Right lobe of liver (tissue), 6 donors: ENCODE measurements at regions not wholly inside any gene's neighbourhood (a gene's known extent, or its start where the extent isn't known, plus 50 kb on each side); places are given as distances from the start of the nearest gene placed in this dataset.

Source experiments
- ATAC-seq, 4 donors: fragments of 200-7000 bp; cut with Tn5 transposase; one replicate each; pipeline ENCODE4 v1.9.1; 2020; ENCODE audit warnings: mild to moderate bottlenecking in 4 of 4, moderate library complexity in 4 of 4
- DNase-seq, 3 donors: peaks; one replicate each; pipeline ENCODE4 v3.0.0-alpha.2; 2020
- H3K27ac ChIP-seq, 3 donors: fragments of 200-600 bp; one replicate each; pipeline ENCODE4 v1.8.0; 2022
- H3K27me3 ChIP-seq, 2 donors: fragments of 200-600 bp; one replicate each; pipeline ENCODE4 v1.8.0; 2022
- H3K36me3 ChIP-seq, 4 donors: fragments of 200-600 bp; sonication (generic) in 1 of 4; one replicate each; pipeline versions ENCODE4 v1.5.1 to v1.8.0; 2017 to 2022; ENCODE audit warnings: control low read depth in 1 of 4
- H3K4me1 ChIP-seq, 4 donors: fragments of 200-600 bp; sonication (generic) in 1 of 4; one replicate each; pipeline versions ENCODE4 v1.5.1 to v1.8.0; 2017 to 2022; ENCODE audit warnings: control low read depth in 1 of 4
- H3K4me3 ChIP-seq, 3 donors: fragments of 200-600 bp; one replicate each; pipeline ENCODE4 v1.8.0; 2022
- H3K9me3 ChIP-seq, 4 donors: fragments of 200-600 bp; sonication (generic) in 1 of 4; one replicate each; pipeline versions ENCODE4 v1.5.1 to v1.8.0; 2017 to 2022; ENCODE audit warnings: control low read depth in 1 of 4
- CTCF ChIP-seq, 4 donors: fragments of 200-600 bp in 3 of 4; fragments of 450-650 bp in 1 of 4; IDR thresholded peaks; one replicate each; pipeline versions ENCODE4 v1.5.1 to v1.8.0; 2016 to 2022; ENCODE audit warnings: antibody characterized with exemption in 4 of 4, mild to moderate bottlenecking in 2 of 4
- POLR2A ChIP-seq: fragments of 450-650 bp; IDR thresholded peaks from one replicate; pipeline ENCODE4 v1.6.1; 2017; ENCODE audit warnings: antibody characterized with exemption, mild to moderate bottlenecking
- WGBS: methylation state at CpG from one replicate; pipeline ENCODE4 v1.1.6; 2018; ENCODE audit warnings: low coverage, low lambda C conversion rate; ENCODE audit not compliant: insufficient coverage; ENCODE audit errors: missing lambda C conversion rate; 5-methylcytosine and 5-hydroxymethylcytosine counted together
- intact Hi-C, 2 donors: fragments of 100-400 bp; cut with DNase I; formaldehyde crosslinking; loops; one replicate each; pipeline versions ENCODE4 v1.11.2 to v1.14.1; 2022
- donor health status: DM: no; HTN: yes; CAD: no.
- donor health status: DM: no; HTN: no; CAD: no.
- donor health status: DM: no; HTN: no; CAD: no.
- donor health status: DM: no; HTN: yes; CAD: no.
- donor health status: DM: no; HTN: yes; CAD: no.

DNA sequence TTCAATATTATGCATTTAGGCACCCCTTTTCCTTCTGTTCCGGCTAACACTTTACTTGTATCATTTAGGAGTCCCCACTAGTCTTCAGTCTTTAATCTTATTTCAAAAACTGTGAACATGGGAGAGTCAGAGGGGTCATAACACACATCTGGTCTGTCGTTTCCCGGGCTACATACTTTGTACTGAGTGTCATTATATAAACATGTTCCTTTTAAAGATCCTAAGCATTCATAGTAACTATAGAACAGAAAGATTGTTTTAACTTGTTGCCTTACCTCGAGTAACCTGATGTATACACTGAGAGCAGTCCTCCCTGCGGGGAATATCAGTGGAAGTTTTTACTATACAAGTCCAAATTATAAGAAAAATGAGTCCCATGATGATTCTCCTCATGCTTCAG is 78.2 kb upstream of the VEPH1 start:
- H3K4me3 ChIP-seq, result no peak overlapping the region
- intact Hi-C loops, result no loop called here
- H3K27me3 ChIP-seq, result no peaks in the 10 kb centered on the region
- 59% methylated on average over 5 of the region's 5 CpGs for WGBS
- ATAC-seq, result no peak
- no peak overlapping the region for H3K27ac ChIP-seq
- no peaks in the 10 kb centered on the region for H3K36me3 ChIP-seq
- no peaks in the 10 kb centered on the region for H3K9me3 ChIP-seq
- no peaks in the 10 kb centered on the region for H3K4me1 ChIP-seq
- DNase-seq, result no peak
- TF ChIP-seq CTCF (IDR thresholded peaks at IDR 0.05), result no peak
- no peak for TF ChIP-seq POLR2A

- H3K9me3 ChIP-seq, result no peaks in the 10 kb centered on the region
- no peaks in the 10 kb centered on the region for H3K4me1 ChIP-seq
- H3K36me3 ChIP-seq, result no peaks in the 10 kb centered on the region
- intact Hi-C loops, result no loop called here
- TF ChIP-seq CTCF (IDR thresholded peaks at IDR 0.05) (no peak), POLR2A (no peak)
- no peak overlapping the region for H3K27ac ChIP-seq
- no peak for DNase-seq
- 55% methylated on average over 3 of the region's 3 CpGs for WGBS
- no peak overlapping the region for H3K4me3 ChIP-seq
- no peak for ATAC-seq
- H3K27me3 ChIP-seq, result no peaks in the 10 kb centered on the region
Observed at GRCh38 chr3:157578181-157578580, 75.0 kb upstream of the VEPH1 start.

DNA sequence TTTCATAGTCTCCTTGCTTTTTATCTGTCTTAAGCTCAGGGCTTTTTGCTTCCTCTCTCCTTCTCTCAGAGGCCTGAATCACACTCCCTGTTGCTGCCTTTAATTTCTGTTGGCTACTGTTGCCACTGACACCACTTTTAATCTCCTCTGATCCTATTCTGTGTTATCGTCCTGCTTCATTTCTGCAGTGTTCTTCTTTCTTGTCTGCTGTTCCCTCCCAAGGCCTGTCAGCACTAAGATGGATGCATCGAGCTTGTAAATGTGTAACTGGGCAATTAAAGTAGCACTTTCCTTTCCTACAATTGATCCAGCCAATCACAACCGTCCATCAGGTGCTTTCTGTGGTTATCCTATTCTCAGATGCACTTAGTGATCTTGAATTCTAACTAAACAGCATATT is 71.3 kb upstream of the VEPH1 start:
- Histone ChIP-seq H3K9me3 (no peaks in the 10 kb centered on the region), H3K36me3 (no peaks in the 10 kb centered on the region), H3K4me3 (no peak overlapping the region), H3K27ac (no peak overlapping the region), H3K27me3 (no peaks in the 10 kb centered on the region), H3K4me1 (no peaks in the 10 kb centered on the region)
- TF ChIP-seq POLR2A (no peak), CTCF (IDR thresholded peaks at IDR 0.05) (no peak)
- no peak for ATAC-seq
- intact Hi-C loops, result no loop called here
- no peak for DNase-seq
- WGBS, result 29% methylated on average over 3 of the region's 3 CpGs

GRCh38 chr3:157573780-157574378 is 70.7 kb upstream of the VEPH1 start:
- no peaks in the 10 kb centered on the region for H3K27me3 ChIP-seq
- DNase-seq (no peak), ATAC-seq (peak in 1 of 4 donors; percentile 61)
- intact Hi-C loops, result no loop called here
- no peaks in the 10 kb centered on the region for H3K36me3 ChIP-seq
- WGBS, result 53% methylated on average over 1 of the region's 1 CpG
- no peak overlapping the region for H3K27ac ChIP-seq
- H3K4me3 ChIP-seq, result no peak overlapping the region
- no peaks in the 10 kb centered on the region for H3K9me3 ChIP-seq
- H3K4me1 ChIP-seq, result no peaks in the 10 kb centered on the region
- TF ChIP-seq POLR2A (no peak), CTCF (IDR thresholded peaks at IDR 0.05) (no peak)

- Histone ChIP-seq H3K9me3 (no peaks in the 10 kb centered on the region), H3K36me3 (no peaks in the 10 kb centered on the region), H3K4me1 (no peaks in the 10 kb centered on the region), H3K27ac (no peak overlapping the region), H3K27me3 (no peaks in the 10 kb centered on the region), H3K4me3 (no peak overlapping the region)
- WGBS, result 60% methylated on average over 1 of the region's 1 CpG
- TF ChIP-seq POLR2A (no peak), CTCF (IDR thresholded peaks at IDR 0.05) (no peak)
- DNase-seq (no peak), ATAC-seq (no peak)
- intact Hi-C loops, result no loop called here
Observed at GRCh38 chr3:157573281-157573680, 70.1 kb upstream of the VEPH1 start.
